H1 (cell line): ENCODE measurements at regions not wholly inside any gene's neighbourhood (a gene's known extent, or its start where the extent isn't known, plus 50 kb on each side); places are given as distances from the start of the nearest gene placed in this dataset.
A peak's percentile ranks its signal among the peaks of the same experiment; 100 is the strongest.

Experiments used
- CTCF ChIA-PET: fragments of 300-600 bp; sonication (Branson Sonifier 250); formaldehyde crosslinking; loops from one replicate; lab custom pipeline; 2021; ENCODE audit not compliant: partially characterized antibody; lab: Charles Lee
- POLR2A ChIA-PET: fragments of 300-600 bp; sonication (Branson Sonifier 250); formaldehyde crosslinking; loops from one replicate; lab custom pipeline; 2021; ENCODE audit warnings: inconsistent platforms; ENCODE audit not compliant: partially characterized antibody; lab: Charles Lee
- DNase-seq, 2 experiments: peaks; one replicate each; pipeline versions ENCODE4 v3.0.0 to v3.0.0-alpha.2; 2010 to 2022; ENCODE audit warnings: low spot score in 2 of 2, low read depth in 1 of 2, mixed read lengths in 1 of 2
- FAIRE-seq: peaks from 2 replicates; lab custom pipeline; 2011; peaks lifted over from hg19 to GRCh38; lab: Jason Lieb, UNC
- H2AFZ ChIP-seq: 2 replicates; pipeline ENCODE4 v1.8.1; 2012; ENCODE audit warnings: low read length, inconsistent platforms
- H2AK5ac ChIP-seq: 2 replicates; pipeline ENCODE4 v1.6.1; 2013; ENCODE audit warnings: low read depth, low read length
- H2BK120ac ChIP-seq: replicated peaks from 2 replicates; pipeline ENCODE3; 2013; ENCODE audit warnings: low read depth, low read length, inconsistent platforms
- H2BK12ac ChIP-seq: 2 replicates; pipeline ENCODE4 v1.6.1; 2013; ENCODE audit warnings: low read depth, low read length
- H2BK15ac ChIP-seq: 2 replicates; pipeline ENCODE4 v1.6.1; 2013; ENCODE audit warnings: low read length
- H2BK20ac ChIP-seq: 2 replicates; pipeline ENCODE4 v1.6.1; 2013; ENCODE audit warnings: low read length
- H2BK5ac ChIP-seq: 2 replicates; pipeline ENCODE4 v1.6.1; 2013; ENCODE audit warnings: low read depth, low read length
- H3K14ac ChIP-seq: 2 replicates; pipeline ENCODE4 v1.6.1; 2013; ENCODE audit warnings: inconsistent platforms; ENCODE audit not compliant: insufficient read length
- H3K18ac ChIP-seq: 2 replicates; pipeline ENCODE4 v1.6.1; 2013; ENCODE audit warnings: low read length; ENCODE audit errors: extremely low read depth
- H3K23ac ChIP-seq: 2 replicates; pipeline ENCODE4 v1.6.1; 2013; ENCODE audit warnings: inconsistent platforms; ENCODE audit not compliant: insufficient read length
- H3K23me2 ChIP-seq: 2 replicates; pipeline ENCODE4 v1.6.1; 2013; ENCODE audit warnings: low read depth, low read length
- H3K27ac ChIP-seq: 2 replicates; pipeline ENCODE4 v1.6.1; 2011; ENCODE audit warnings: low read depth, low read length, inconsistent platforms
- H3K27me3 ChIP-seq, 4 experiments: replicated peaks in 1 of 4; 1 replicate in 1 of 4; 2 replicates in 3 of 4; pipeline versions ENCODE4 v1.6.1 to v1.8.1; 2011 to 2013; ENCODE audit warnings: low read length in 3 of 4, mild to moderate bottlenecking in 3 of 4, inconsistent platforms in 2 of 4, mixed read lengths in 2 of 4, moderate library complexity in 1 of 4; ENCODE audit not compliant: control insufficient read depth in 3 of 4, insufficient read depth in 3 of 4; ENCODE audit errors: extremely low read depth in 1 of 4
- H3K36me3 ChIP-seq, 4 experiments: 2 replicates each; pipeline versions ENCODE4 v1.6.1 to v1.8.1; 2011 to 2013; ENCODE audit warnings: mild to moderate bottlenecking in 4 of 4, low read length in 3 of 4, moderate library complexity in 2 of 4, control low read depth in 1 of 4, inconsistent platforms in 1 of 4; ENCODE audit not compliant: insufficient read depth in 4 of 4, control insufficient read depth in 2 of 4
- H3K4ac ChIP-seq: replicated peaks from 2 replicates; pipeline ENCODE3; 2013; ENCODE audit warnings: low read length, low read depth, mixed read lengths, inconsistent platforms; ENCODE audit not compliant: insufficient read length
- H3K4me1 ChIP-seq, 4 experiments: replicated peaks in 1 of 4; 1 replicate in 1 of 4; 2 replicates in 3 of 4; pipeline versions ENCODE4 v1.6.1 to v1.8.1; 2011 to 2013; ENCODE audit warnings: low read length in 3 of 4, inconsistent platforms in 2 of 4, mixed read lengths in 1 of 4; ENCODE audit not compliant: insufficient read depth in 4 of 4, control insufficient read depth in 3 of 4
- H3K4me2 ChIP-seq, 2 experiments: 2 replicates each; pipeline versions ENCODE4 v1.6.1 to v1.8.1; 2011 to 2013; ENCODE audit warnings: low read depth in 2 of 2, low read length in 2 of 2, control low read depth in 1 of 2, inconsistent platforms in 1 of 2, mild to moderate bottlenecking in 1 of 2; ENCODE audit not compliant: insufficient read depth in 1 of 2
- H3K4me3 ChIP-seq, 4 experiments: fragments of 200-600, 300-600 bp in 1 of 4; sonication (generic), shearing (Covaris generic), sonication (Bioruptor Twin) in 1 of 4; 2 replicates each; pipeline versions ENCODE4 v1.5.1 to v1.8.1; 2011 to 2016; ENCODE audit warnings: low read length in 4 of 4, low read depth in 3 of 4, control low read depth in 2 of 4, inconsistent platforms in 2 of 4, mild to moderate bottlenecking in 2 of 4, mixed read lengths in 1 of 4, moderate library complexity in 1 of 4; ENCODE audit not compliant: insufficient read depth in 2 of 4; ENCODE audit errors: extremely low read depth in 1 of 4
- H3K56ac ChIP-seq: replicated peaks from 2 replicates; pipeline ENCODE3; 2013; ENCODE audit warnings: low read depth, mild to moderate bottlenecking, mixed read lengths, low read length, inconsistent platforms; ENCODE audit not compliant: insufficient read length
- H3K79me1 ChIP-seq: 2 replicates; pipeline ENCODE4 v1.6.1; 2013; ENCODE audit warnings: low read depth, low read length, control low read depth
- H3K79me2 ChIP-seq, 2 experiments: 2 replicates each; pipeline versions ENCODE4 v1.6.1 to v1.8.1; 2012 to 2013; ENCODE audit warnings: low read length in 2 of 2, mild to moderate bottlenecking in 2 of 2, inconsistent platforms in 1 of 2; ENCODE audit not compliant: insufficient read depth in 2 of 2, control insufficient read depth in 1 of 2
- H3K9ac ChIP-seq, 4 experiments: replicated peaks in 1 of 4; 1 replicate in 1 of 4; 2 replicates in 3 of 4; pipeline versions ENCODE4 v1.6.1 to v1.8.1; 2011 to 2013; ENCODE audit warnings: low read depth in 3 of 4, low read length in 3 of 4, control low read depth in 2 of 4, mild to moderate bottlenecking in 2 of 4, moderate library complexity in 2 of 4, inconsistent platforms in 1 of 4; ENCODE audit errors: extremely low read depth in 1 of 4
- H3K9me3 ChIP-seq, 2 experiments: 2 replicates each; pipeline versions ENCODE4 v1.6.1 to v1.8.1; 2012 to 2013; ENCODE audit warnings: mild to moderate bottlenecking in 2 of 2, moderate library complexity in 2 of 2, control low read depth in 1 of 2, inconsistent platforms in 1 of 2, low read depth in 1 of 2, low read length in 1 of 2, mixed read lengths in 1 of 2; ENCODE audit not compliant: insufficient read depth in 2 of 2
- H4K20me1 ChIP-seq, 2 experiments: replicated peaks in 1 of 2; 2 replicates each; pipeline versions ENCODE3 to v1.8.1; 2011 to 2013; ENCODE audit warnings: inconsistent platforms in 2 of 2, low read length in 2 of 2, mild to moderate bottlenecking in 1 of 2; ENCODE audit not compliant: insufficient read depth in 2 of 2, control insufficient read depth in 1 of 2
- H4K5ac ChIP-seq: 2 replicates; pipeline ENCODE4 v1.6.1; 2013; ENCODE audit warnings: low read length, low read depth, mixed read lengths, inconsistent platforms; ENCODE audit not compliant: insufficient read length
- H4K8ac ChIP-seq: 2 replicates; pipeline ENCODE4 v1.8.0; 2013; ENCODE audit warnings: mild to moderate bottlenecking, moderate library complexity, low read length, inconsistent platforms; ENCODE audit not compliant: insufficient read depth; ENCODE audit errors: extremely low read depth
- H4K91ac ChIP-seq: replicated peaks from 2 replicates; pipeline ENCODE3; 2013; ENCODE audit warnings: low read length, mixed read lengths, inconsistent platforms; ENCODE audit not compliant: insufficient read length
- E2F6 ChIP-seq: IDR thresholded peaks from 2 replicates; pipeline ENCODE4 v1.6.1; 2012; ENCODE audit warnings: inconsistent platforms
- MAFK ChIP-seq: IDR thresholded peaks from 2 replicates; pipeline ENCODE4 v1.6.1; 2012; ENCODE audit warnings: low read depth, mild to moderate bottlenecking, improper control_type of control experiment, low read length
- RBBP5 ChIP-seq: IDR thresholded peaks from 2 replicates; pipeline ENCODE4 v1.7.1; 2012; ENCODE audit warnings: low read depth, mild to moderate bottlenecking, inconsistent platforms, low read length, moderate library complexity, borderline replicate concordance
- SAP30 ChIP-seq: fragments of 300-600 bp; sonication (generic); IDR thresholded peaks from 2 replicates; pipeline ENCODE4 v1.7.1; 2012; ENCODE audit warnings: low read length, moderate library complexity, mild to moderate bottlenecking, inconsistent platforms; ENCODE audit not compliant: insufficient read depth, insufficient replicate concordance
- TAF7 ChIP-seq: optimal IDR thresholded peaks from 2 replicates; pipeline ENCODE3; 2011; ENCODE audit warnings: low read depth, mild to moderate bottlenecking, inconsistent platforms, low read length, moderate library complexity, borderline replicate concordance
- WGBS, 2 experiments: shearing (Covaris generic) in 1 of 2; methylation state at CpG; one replicate each; pipeline versions ENCODE4 v1.1.6 to v1.1.7; 2013 to 2015; ENCODE audit warnings: low lambda C conversion rate in 2 of 2, mixed read lengths in 2 of 2, inconsistent platforms in 1 of 2, low coverage in 1 of 2, missing lambda C conversion rate in 1 of 2; ENCODE audit not compliant: insufficient replicate concordance in 2 of 2, insufficient coverage in 1 of 2, insufficient read length in 1 of 2; ENCODE audit errors: extremely low coverage in 1 of 2, missing lambda C conversion rate in 1 of 2; 5-methylcytosine and 5-hydroxymethylcytosine counted together
- TF ChIP-seq, protein P1 (sequence below): IDR thresholded peaks from 2 replicates; pipeline ENCODE4 v1.6.1; 2011; ENCODE audit warnings: low read length, improper control_type of control experiment

- H3K4me1 ChIP-seq: peaks cover 0 to 15% (median 2%) of the 10 kb centered on the region in 4 experiments; a peak in 3 of 7 replicates
- no peaks in the 10 kb centered on the region for H3K79me1 ChIP-seq
- no peaks in the 10 kb centered on the region for H3K27me3 ChIP-seq
- no peak overlapping the region for H4K5ac ChIP-seq
- no peak for TF ChIP-seq E2F6
- TF ChIP-seq MAFK: no peak
- no peak for TF ChIP-seq TAF7
- TF ChIP-seq RBBP5: no peak
- TF ChIP-seq, protein P1, sequence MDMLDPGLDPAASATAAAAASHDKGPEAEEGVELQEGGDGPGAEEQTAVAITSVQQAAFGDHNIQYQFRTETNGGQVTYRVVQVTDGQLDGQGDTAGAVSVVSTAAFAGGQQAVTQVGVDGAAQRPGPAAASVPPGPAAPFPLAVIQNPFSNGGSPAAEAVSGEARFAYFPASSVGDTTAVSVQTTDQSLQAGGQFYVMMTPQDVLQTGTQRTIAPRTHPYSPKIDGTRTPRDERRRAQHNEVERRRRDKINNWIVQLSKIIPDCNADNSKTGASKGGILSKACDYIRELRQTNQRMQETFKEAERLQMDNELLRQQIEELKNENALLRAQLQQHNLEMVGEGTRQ: no peak
- no peak for TF ChIP-seq SAP30
- ChIA-PET CTCF (interaction anchor here (0.9 to 1.6 kb wide), 3 partner anchors 37 to 161 kb away, joined by 3 to 4 read pairs (median 4); no protein-coding TSS in a partner anchor), POLR2A (interaction anchor here (2.5 kb wide), 1 partner anchor 127 kb away, joined by 7 read pairs; the partner anchor contains the start of genes KLHL42 and MANSC4)
- no peak overlapping the region; the same call in 1 of the 2 replicates for H2BK20ac ChIP-seq
- no peak overlapping the region for H3K56ac ChIP-seq
- no peak for FAIRE-seq
- no peak overlapping the region for H2BK15ac ChIP-seq
- H3K4ac ChIP-seq: no peak overlapping the region
- no peaks in the 10 kb centered on the region for H4K20me1 ChIP-seq
- peak overlapping the region in 1 of 4 experiments; percentile 4; a peak in 1 of 8 replicates for H3K4me3 ChIP-seq
- no peaks in the 10 kb centered on the region; a peak in 1 of 8 replicates for H3K36me3 ChIP-seq
- H2BK120ac ChIP-seq: peak overlapping the region; percentile 61
- peaks cover 2% of the 10 kb centered on the region; the same call in 1 of the 2 replicates for H3K23me2 ChIP-seq
- H3K18ac ChIP-seq: no peak overlapping the region
- peaks cover 3 to 6% of the 10 kb centered on the region in 2 experiments; a peak in 2 of 4 replicates for H3K9me3 ChIP-seq
- H3K23ac ChIP-seq: no peak overlapping the region
- H4K91ac ChIP-seq: peak overlapping the region; percentile 25
- no peak overlapping the region; the same call in 1 of the 2 replicates for H2AFZ ChIP-seq
- 88% methylated on average over 3 of the region's 3 CpGs; no CpG with 5 or more reads in 1 of the 2 experiments for WGBS, 2 experiments
- no peak overlapping the region for H3K9ac ChIP-seq
- H3K4me2 ChIP-seq: no peak overlapping the region; a peak in 1 of 4 replicates
- no peak for DNase-seq
- no peak overlapping the region for H2AK5ac ChIP-seq
- no peak overlapping the region for H3K14ac ChIP-seq
- H3K79me2 ChIP-seq: no peaks in the 10 kb centered on the region
- H2BK12ac ChIP-seq: no peak overlapping the region
- peak overlapping the region; percentile 87; the same call in 1 of the 2 replicates for H2BK5ac ChIP-seq
- H4K8ac ChIP-seq: no peak overlapping the region
- H3K27ac ChIP-seq: no peak overlapping the region
Measured at GRCh38 chr12:27906658-27907473, 65.7 kb downstream of the PTHLH start.
